Lung microvascular endothelial cell (primary cell): ENCODE measurements at regions not wholly inside any gene's neighbourhood (a gene's known extent, or its start where the extent isn't known, plus 50 kb on each side); places are given as distances from the start of the nearest gene placed in this dataset.
"Not testable (repeated sequence)": the region's sequence is repeated elsewhere in the genome, so short reads cannot be mapped to it uniquely, and the experiment has no call there.

ENCODE experiments used
- DNase-seq, 2 donors: peaks; one replicate each; pipeline versions ENCODE4 v3.0.0 to v3.0.0-alpha.2; 2010; ENCODE audit warnings: low read depth in 2 of 2

- DNase-seq, result no peak
Measured at GRCh38 chr5:66348387-66349125, 204.5 kb downstream of the SREK1 start.

- no peak for DNase-seq
Measured at GRCh38 chr5:66351813-66352212, 207.7 kb downstream of the SREK1 start.

- DNase-seq, result no peak
Measured at GRCh38 chr5:66353186-66353585, 209.1 kb downstream of the SREK1 start.

GRCh38 chr5:66354422-66354821 is 210.3 kb downstream of the SREK1 start:
- DNase-seq, result no peak

GRCh38 chr5:66356011-66356565 is 212.0 kb downstream of the SREK1 start:
- DNase-seq, result no peak

DNA sequence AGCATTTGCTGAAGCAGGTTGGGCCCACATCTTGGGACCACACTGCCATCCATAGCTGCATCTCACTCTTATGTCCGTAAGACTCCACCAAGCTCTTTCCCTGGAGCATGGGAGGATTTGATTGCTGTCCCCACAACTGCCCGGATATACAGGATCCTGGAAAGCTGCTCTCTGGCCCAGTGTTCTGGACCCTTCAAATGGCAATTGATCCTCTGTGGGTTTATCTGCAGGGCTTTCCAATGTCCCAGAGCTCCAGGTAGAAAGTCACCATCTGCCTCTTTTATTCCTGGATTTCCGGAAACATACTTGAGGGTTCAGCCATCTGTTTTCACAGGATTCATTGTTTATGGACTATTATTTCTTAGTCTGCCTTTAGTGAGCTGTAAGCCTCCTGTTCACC is 214.6 kb downstream of the SREK1 start:
- DNase-seq, result no peak

- DNase-seq, result no peak
Measured at GRCh38 chr5:66361070-66361469, 217.0 kb downstream of the SREK1 start.

DNA sequence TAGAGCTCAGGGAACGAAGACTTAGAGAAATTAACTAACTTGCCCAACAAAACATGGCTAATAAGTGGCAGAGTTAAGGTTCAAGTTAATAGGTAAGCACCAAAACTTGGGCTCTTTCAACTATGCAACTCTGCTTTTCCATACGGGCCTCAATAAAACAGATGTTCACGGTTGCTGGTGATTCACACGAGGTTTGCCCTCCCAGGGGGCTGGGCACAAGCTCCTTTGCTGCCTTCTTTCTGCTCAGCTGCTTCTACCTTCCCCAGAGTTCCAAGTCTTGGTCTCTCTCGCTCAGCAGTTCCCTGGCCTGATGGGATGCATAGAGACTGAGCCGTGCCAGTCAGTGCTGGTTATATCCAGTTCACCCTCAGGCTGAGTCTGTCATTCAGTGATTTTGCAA is 217.9 kb downstream of the SREK1 start:
- no peak for DNase-seq

DNA sequence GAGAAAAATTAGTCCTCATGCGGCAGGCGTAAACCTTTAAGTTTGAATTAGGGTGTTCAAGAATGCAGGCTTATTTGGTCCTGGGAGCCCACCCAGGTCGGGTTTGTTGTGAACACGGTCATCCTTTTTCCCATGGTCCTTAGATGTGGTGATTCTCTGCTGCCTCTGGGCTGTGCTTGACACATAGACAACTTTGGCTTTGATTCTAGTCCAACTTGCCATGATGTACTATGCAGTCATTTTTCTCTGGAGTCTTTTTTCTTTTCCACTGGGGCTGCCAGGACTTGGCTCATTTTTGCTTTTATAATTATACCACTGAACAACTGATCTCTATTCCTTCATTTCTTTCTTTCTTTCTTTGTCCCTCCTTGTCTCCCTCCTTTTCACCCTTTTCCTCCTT is 218.6 kb downstream of the SREK1 start:
- DNase-seq, result no peak

DNA sequence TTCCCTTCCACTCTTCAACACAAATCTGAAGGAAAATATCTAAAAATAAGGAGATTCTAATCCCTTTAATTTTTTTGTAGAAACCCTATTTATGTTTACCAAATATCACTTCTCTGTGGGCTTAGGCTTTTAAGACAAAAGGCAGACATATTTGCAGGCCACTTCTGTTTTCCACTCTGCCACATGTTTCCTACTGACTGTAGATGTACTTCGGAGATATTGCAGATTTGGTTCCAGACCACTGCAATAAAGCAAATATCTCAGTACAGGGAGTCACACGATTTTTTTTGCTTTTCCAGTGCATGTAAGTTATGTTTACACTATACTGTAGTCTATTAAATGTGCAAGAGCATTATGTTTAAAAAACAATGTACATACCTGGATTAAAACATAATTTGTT is 219.0 kb downstream of the SREK1 start:
- DNase-seq, result no peak

- no peak for DNase-seq
Measured at GRCh38 chr5:66364186-66364585, 220.1 kb downstream of the SREK1 start.

DNA sequence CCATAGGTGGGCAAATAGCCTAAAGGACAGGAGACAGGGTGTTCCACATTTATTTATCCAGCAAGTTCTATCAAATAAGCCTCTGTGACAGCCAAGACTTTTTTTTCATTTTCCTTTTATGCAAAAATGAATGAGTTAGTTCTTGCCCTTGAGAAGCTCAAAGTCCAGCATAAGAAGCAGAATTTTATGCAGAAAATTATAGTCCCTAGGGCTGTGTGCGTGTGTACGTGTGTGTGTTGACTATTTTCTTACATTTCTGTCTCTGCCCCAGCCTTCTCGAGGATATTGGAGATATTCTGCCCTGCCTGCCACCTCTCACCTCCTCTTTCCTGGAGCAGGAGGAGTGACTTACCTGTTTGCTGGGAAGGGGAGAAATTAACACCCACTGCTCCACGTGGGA is 221.9 kb downstream of the SREK1 start:
- DNase-seq, result no peak

DNA sequence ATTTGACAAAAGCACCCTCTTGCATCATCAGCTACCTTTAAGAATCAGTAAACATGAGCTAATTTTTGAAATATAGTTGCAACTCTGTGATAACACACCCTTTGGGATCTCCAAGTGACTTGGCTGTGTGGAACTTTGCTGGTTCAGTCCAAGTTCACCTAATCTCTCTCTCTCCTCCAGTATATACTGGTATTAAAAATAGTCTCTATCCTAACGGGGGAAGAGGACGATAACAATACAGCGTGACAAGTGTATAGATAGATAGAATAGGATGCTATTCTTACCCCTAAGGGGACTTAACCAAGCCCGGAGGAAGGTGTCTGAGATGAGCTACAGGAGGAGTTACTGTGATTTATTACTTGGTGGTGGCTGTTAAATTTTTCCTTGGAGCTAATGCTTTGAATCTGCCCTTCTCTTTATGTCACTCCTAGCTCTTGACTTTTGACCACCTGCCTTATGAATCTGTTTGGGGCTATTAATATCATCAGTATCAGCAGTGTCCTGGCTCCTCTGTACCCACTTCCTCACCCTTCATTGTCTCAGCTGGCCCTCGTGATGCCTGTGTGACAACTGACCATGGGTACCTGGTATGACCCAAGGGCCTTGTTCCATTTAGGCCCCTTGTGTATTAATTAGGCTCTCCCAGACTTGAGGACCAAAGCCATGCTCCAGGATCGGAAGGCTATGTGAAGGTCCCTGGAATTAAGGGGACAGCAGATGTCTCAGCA is 223.9 kb downstream of the SREK1 start:
- DNase-seq, result no peak

DNA sequence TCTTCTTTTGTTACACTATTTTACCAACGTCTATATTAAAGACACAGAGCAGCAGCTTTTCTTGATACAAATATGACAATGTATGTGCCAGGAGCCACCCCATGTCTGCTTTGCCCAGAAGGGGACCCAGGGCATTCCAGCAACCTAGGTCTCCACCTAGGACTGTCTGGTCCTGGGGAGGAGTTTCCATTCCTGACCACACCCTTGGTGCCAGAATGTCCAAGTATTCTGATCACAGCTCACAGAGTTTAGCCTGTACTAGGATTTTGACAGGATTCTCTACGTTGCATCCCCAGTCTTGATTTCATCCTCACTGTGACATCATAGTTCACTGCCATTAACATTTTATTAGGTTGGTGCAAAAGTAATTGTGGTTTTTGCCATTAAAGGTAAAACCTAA is 224.7 kb downstream of the SREK1 start:
- no peak for DNase-seq

DNA sequence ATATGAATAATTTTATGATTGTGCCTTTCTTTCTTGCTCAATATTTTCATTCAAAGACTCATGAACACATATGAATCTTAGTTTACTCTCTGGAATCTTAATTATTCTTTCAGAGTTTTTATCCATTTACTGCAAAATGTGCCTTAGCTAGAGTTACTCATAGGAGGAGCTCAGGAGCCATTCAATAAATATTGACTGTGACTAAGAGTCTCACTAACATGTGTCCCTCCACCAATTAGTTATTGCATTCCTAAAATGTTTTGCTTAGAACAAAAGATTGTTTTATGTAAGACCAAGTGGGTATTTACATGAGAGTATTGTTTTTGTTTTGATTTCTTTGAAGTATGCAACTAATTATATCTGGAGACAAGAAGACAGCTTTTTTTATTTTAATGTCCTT is 218.4 kb upstream of the MAST4 start:
- DNase-seq, result no peak

DNA sequence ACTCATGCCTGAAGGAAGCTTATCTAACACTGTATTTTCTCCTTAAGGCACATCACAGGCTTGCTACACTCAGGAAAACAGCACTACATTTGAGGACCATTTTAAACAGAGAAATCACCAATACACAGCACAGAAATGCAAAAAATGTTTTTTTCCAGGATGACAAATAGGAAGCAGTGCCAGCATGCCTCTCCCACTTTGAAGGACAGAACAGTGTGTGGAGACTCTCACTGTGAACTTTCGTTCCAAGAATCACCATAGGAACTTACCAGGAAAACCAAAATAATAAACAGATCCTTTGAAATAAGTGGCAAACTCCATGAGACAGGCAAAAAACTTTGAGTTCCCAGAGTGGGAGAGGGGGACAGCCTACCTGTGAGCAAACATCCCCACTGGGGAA is 217.8 kb upstream of the MAST4 start:
- no peak for DNase-seq

DNA sequence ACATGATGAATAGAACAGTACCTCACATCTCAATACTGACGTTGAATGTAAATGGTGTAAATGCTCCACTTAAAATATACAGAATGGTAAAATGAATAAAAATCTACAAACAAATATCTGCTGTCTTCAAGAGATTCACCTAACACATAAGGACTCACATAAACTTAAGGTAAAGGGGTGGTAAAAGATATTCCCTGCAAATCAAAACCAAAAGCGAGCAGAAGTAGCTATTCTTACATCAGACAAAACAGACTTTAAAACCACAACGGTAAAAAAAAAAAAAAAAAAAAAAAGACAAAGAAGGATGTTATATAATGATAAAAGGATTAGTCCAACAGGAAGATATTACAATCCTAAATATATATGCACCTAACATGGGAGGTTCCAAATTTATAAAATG is 214.0 kb upstream of the MAST4 start:
- DNase-seq, result no peak

DNA sequence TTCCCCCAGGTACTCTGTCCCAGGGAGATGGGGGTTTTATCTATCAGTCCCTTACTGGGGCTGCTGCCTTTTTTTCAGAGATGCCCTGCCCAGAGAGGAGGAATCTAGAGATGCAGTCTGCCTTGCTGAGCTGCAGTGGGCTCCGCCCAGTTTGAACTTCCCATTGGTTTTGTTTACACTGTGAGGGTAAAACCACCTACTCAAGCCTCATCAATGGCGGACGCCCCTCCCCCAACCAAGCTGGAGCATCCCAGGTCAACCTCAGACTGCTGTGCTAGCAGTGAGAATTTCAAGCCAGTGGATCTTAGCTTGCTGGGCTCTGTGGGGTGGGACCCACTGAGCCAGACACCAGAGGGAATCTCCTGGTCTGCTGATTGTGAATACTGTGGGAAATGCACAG is 191.0 kb upstream of the MAST4 start:
- not testable (repeated sequence) for DNase-seq

DNA sequence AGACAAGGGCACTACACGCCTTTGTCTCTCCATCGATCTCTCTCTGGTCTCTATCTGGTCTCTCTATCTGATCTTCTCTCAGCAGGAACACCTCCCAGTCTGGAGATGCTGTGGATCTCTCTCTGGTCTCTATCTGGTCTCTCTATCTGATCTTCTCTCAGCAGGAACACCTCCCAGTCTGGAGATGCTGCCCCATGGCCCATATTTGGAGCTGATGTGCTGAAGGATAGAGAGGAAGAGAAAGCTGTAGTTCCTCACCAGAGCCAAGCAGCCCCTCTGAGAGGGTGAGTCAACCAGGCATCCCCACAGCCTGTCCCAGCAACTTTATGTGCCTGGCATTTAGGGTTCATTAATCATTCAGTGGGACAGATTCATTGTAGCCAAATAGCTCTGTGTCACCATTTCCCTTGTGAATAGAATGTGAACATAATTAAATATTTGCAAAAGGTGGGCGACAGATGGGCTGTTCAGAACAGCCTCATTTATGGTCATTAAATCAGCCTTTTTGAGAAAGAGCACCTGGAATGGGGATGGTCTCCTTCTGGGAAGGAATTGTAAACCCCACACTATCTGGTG is 189.3 kb upstream of the MAST4 start:
- no peak for DNase-seq

DNA sequence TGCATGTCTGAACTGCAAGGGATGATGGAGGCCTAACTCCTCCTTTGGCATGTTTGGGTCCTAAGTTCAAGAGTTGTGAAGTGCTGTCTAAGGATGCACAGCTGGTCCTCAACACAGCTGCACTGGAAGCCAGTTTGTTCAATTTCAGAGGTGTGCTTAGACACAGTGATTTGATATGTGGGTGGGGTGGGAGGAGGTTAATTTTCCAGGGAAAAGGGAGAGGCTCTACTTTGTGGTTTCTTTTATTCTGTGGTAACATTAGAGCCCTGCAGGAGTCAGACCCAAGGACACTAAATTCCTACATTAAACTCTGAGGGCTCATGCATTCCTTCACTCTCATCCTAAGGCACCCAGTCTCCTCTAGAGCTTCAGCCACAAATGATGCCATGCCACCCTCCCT is 188.4 kb upstream of the MAST4 start:
- DNase-seq, result no peak

DNA sequence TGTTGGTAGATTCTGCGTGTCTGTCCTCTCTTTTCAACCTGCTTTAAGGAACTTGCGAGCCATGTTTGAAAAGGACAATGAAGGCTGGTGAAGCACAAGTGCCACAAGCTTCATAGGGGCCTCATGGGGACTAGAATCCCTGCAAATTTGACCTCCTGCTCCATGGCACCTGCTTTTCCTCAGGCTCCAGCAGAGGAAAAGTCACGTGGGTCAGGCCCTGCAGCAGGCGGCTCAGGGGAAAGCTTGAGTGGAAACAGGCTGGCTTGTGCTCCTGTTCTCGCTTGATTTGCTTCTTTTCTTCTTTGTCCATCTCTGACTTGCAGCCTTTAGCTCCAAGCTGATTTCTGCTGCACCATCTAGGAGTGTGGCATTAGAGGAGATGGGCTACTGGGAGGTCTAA is 187.6 kb upstream of the MAST4 start:
- no peak for DNase-seq

DNA sequence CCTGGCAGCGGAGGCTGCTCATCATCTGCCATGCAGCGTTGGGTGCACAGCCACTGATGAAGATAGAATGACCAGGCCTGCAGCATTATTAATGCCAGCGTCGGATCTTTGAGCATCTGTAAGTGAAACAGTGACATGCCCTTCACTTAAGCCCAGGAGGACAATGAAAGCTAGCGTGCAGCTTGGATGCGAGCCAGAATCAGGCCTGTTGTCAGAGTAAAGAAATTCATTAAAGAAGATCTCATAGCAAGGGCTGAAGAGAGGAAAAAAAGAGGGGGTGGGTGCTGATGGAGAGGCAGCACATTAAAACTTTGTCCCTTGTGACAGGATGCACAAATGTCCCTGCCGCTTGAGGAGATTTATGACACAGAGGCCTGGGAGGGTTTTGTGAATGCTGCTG is 186.1 kb upstream of the MAST4 start:
- DNase-seq, result peak in 1 of 2 donors; percentile 5

- DNase-seq, result no peak
Measured at GRCh38 chr5:66411701-66412100, 184.5 kb upstream of the MAST4 start.
